Fibroblast of lung (primary cell): ENCODE measurements at regions not wholly inside any gene's neighbourhood (a gene's known extent, or its start where the extent isn't known, plus 50 kb on each side); places are given as distances from the start of the nearest gene placed in this dataset.

Experiments
- CTCF ChIP-seq, 2 donors: IDR thresholded peaks in 1 of 2; conservative IDR thresholded peaks in 1 of 2; 1 replicate in 1 of 2; 2 replicates in 1 of 2; pipeline ENCODE4 v1.5.1; 2011 to 2012; ENCODE audit warnings: low read length in 2 of 2, control low read depth in 1 of 2, inconsistent platforms in 1 of 2, low read depth in 1 of 2, mild to moderate bottlenecking in 1 of 2
- EZH2 ChIP-seq: IDR thresholded peaks from 2 replicates; pipeline ENCODE4 v1.5.1; 2012; ENCODE audit warnings: low read length, control low read depth, mild to moderate bottlenecking; ENCODE audit errors: missing control alignments

DNA sequence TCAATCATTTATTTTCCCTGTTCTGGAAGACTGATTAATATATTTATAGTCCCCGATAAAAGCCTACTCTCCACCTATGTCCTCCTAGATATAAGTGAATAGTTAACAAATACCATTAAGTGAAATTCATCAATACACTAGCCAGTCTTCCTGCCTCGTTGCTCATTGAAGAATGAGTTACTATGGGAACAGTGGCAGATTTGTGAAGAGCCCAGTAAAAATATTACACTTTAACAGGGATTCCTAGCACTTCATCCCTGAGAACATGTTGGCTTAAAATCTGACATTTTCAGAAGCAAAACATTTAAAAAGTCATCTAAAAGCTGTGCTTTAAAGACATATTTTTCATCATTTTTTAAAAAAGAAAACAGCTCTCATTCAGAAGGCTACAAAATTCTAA is 848.7 kb upstream of the NXPH2 start:
- TF ChIP-seq CTCF (conservative IDR thresholded peaks at IDR 0.05 in 1 of 2, IDR thresholded peaks at IDR 0.05 in 1 of 2; ENCODE audit: low read depth in 1 of 2, low read length in 2 of 2) (no peak), EZH2 (no peak)
